CD4-positive, alpha-beta T cell treated with Interleukin-6 for 4 hours (primary cell): ENCODE measurements at regions not wholly inside any gene's neighbourhood (a gene's known extent, or its start where the extent isn't known, plus 50 kb on each side); places are given as distances from the start of the nearest gene placed in this dataset.

ENCODE experiments used
- DNase-seq: peaks from one replicate; pipeline ENCODE4 v3.0.0-alpha.2; 2020; ENCODE audit warnings: mixed read lengths

DNA sequence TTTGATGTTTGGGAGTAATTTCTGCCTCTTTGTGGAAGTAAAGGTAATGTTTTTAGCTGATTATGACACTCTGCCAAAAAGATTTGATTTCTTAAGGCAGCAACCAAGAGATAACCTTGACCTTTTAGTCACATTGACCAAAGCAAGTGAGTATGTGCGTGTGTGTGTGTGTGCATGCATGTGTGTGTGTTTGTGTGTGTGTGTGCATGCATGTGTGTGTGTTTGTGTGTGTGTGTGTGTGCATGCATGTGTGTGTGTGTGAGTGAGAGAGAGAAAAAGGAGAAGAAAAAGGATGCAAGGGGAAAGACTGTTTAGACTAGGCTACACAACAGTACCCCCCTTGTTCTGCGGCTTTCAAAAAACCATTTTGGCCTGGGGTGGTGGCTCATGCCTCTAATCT is 88.1 kb upstream of the NPVF start:
- DNase-seq, result no peak

DNA sequence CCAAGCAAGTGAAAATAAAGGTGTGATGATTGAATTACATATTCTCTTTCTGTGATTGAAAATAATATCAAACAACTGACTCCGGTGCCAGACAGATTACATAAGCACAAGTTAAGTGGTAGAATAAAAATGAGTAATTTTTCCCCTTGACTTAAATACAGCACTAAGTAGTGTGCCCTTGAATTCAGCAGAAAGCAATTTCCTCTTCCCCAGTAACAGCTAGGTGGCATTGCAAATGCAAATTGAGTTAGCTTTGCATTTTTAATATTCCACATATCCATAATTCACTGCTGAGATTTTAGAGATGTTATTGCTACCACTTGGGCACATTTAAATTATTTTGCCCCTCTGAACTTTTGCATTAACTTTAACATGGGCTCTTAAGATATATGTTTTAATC is 89.8 kb upstream of the NPVF start:
- DNase-seq, result no peak

DNA sequence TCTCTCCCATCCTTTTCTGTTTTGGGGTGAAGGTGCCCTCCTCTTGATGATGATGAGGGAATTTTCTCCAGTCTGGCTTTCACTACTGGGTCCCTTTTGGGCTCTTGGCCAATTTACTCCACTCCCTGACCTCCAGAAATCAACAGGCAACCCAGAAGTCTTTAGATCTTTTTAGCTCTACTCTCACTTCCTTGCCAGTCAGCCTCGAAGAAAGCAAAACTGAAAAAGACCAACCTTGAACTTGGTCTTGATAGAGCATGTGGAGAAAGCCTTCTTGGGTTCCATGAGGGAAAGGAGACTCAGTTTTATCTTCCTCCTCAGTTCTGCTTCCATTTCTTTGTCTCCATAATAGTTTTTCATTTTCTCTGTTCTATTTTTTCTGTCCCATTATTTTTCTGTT is 91.4 kb upstream of the NPVF start:
- no peak for DNase-seq

DNA sequence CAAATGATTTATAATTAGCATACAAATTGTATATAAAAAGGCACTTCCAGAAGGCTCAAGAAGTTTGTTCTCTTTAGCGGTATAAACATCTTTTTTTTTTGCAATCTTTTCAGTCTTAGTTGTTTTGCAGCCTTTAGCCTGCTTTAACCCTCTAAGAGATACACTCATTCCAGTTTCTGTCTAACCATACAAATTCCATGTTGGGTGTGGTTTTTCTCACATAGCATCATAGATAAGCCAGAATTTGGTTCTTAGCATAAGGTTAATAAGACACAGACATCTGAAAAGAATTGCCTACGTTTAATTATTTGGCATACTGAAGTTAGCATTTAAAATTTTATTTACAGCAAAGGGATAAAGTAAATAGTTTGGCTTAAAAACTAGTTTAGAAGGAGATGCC is 92.5 kb upstream of the NPVF start:
- DNase-seq, result no peak

DNA sequence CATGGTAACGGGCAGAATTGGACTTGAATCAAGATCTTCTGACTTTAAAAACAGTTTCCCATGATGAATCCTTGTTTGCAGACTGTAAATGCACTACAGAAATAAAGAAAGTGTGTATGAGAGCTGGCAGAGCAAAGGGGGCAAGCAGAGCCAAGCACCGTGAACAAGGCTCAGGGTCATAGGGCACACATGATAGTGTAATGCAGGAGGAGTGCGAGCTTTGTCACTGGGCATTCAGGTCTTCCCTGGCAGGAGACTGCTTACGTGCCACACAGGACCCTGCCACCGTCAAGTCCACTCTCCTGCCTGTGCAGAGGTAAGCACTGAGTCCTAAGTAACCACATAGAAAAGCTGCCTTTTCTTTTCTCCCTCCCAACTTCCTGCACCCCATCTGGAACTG is 93.1 kb upstream of the NPVF start:
- no peak for DNase-seq

DNA sequence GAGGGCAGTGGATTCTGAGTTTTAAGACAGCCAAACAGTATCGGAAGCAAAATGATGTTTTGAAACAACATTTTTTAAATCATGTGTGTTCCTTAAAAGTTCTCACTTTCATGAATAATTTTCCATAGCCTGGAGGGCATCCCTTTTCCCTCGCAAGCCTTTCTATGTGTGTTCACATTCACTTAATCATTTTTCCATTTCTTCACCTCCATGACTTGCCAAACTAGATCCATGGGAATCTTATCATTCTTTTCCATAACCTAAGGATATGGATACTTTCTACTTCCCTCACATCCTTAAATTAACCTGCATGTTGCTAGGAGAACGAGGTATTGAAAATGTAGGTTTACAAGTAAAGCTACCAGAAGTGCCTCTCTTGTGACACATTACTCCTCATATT is 94.2 kb upstream of the NPVF start:
- no peak for DNase-seq

DNA sequence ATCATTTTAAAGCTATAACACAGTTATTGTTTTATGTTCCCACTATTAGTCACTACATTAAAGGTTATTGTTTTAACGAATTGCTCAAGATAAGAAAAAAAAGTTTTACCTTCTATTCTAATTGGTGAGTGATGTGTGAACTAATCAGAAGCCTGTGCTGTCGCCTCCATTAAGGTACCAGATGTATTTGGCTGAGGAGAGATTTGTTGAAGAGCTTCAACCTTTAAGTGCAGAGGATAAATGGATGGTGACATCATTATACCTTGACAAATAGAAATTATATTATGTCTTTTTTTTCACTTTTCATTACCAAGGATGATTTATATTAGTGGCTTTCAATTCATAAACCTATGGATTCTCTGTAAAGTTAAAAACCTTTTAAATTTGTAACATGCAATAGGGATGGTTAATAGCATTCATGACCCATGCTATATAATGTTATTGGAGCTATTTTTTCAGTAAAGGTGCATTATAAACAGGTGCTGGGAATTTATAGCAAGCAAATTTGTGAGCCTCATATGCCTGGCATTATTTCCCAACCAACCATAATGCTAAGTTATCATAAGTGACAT is 97.0 kb upstream of the NPVF start:
- no peak for DNase-seq

DNA sequence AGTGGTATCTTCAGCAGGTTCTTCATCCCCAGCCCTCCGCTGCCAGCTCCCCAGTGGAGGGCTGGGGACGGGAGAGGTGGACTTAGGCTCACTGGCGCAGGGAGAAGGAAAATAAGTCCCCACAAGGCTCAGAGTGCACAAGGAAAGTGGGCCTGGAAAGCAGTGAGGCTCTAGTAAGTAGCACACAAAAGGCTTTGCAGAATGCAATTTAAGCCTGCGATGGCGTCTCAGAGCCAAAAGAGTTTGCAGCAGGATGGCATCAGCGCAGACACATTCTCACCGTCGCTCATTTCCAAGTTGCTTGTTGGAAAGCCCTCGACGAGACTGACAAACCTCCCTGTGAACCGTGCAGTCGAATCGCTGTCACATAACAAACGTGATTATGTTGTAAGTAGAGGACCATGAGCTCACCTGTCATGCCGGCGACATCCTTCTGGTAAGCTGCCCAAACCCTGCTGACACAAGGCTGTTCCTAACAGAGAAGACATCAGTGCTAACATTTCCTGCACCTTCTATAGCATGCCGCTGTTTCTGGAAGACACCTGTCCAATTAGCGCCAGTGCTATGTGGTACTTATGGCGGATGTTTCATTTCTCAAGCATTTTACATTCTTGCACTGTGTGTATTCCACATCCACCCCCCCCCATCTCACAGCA is 98.3 kb upstream of the NPVF start:
- DNase-seq, result no peak

GRCh38 chr7:25329815-25330214 is 101.5 kb upstream of the NPVF start:
- DNase-seq, result no peak

GRCh38 chr7:25333296-25333928 is 105.1 kb upstream of the NPVF start:
- no peak for DNase-seq

DNA sequence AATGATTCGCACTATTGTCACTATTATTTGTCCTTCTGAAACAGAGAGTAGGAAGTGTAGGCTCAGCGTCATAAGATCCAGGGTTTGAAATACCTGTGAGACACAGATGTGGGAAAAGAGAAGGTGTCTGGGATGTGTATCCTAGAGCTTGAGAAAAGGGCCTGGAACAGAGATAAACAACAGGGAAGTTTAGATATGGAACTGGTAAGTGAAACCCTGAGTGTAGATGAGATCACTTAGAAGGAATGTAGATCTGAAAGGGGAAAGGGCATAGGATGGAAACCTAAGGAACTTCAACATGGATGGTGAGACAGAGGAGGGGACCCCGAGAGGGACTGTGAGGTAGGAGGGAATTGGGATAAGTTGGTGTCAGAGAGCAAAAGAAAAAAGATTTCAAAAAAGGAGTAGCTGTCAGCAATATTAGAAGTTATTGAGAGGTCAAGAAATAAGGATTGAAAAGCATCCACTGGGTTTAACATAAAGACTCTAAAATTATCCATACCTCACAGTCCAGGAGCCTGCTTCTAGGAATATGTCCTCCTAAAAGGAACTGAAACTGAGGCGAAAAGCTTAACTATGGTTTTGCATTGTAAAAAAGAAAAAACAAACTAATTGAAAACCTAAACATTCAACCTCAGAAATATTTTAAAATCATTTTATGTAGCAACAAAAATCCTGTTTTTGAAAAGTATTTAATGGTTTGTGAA is 119.2 kb upstream of the NPVF start:
- no peak for DNase-seq

- DNase-seq, result no peak
Observed at GRCh38 chr7:25348104-25348503, 119.8 kb upstream of the NPVF start.

GRCh38 chr7:25349283-25350017 is 121.2 kb upstream of the NPVF start:
- no peak for DNase-seq

- DNase-seq, result no peak
Observed at GRCh38 chr7:25350041-25350440, 121.8 kb upstream of the NPVF start.

- no peak for DNase-seq
Observed at GRCh38 chr7:25351761-25352160, 123.5 kb upstream of the NPVF start.

- no peak for DNase-seq
Observed at GRCh38 chr7:25353196-25353595, 124.9 kb upstream of the NPVF start.

DNA sequence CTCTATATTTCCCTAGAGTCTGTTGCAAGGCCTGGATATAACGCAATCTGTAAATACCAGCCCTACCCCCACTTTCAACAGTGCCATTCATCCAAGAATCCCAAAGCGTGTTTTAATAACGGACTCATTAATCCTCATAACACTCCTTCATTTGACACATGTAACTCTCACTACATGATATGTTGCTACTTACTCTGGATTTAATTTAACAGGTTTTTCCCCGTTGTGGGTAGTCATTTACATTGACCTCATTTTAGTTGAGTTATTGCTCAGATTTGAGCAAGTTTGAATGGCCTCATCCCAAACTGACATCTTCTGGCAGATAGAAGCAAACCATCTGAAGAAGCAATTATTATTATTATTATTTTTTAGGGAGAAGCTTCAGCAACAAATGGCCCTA is 125.4 kb upstream of the NPVF start:
- DNase-seq, result no peak

- no peak for DNase-seq
Observed at GRCh38 chr7:25356534-25357151, 128.4 kb upstream of the NPVF start.

DNA sequence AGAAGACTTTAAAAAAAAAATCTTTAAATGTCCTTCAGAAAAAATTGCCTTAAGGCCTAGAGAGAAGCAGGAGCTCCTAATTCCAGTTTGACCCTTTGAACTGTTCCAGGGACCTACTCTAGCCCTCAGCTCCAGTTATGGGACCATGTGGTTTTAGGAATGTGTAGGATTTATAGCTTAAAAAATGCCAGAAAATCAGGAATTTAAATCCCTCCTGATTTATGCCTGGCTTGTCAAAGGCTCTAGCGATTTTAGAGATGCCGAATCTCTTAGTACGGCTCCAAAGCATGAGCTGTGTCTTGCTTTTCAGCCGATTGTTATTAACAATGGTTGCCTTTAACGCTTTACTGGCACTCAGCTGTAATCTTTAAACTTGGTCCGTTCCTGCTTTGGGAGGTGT is 130.6 kb upstream of the NPVF start:
- no peak for DNase-seq

DNA sequence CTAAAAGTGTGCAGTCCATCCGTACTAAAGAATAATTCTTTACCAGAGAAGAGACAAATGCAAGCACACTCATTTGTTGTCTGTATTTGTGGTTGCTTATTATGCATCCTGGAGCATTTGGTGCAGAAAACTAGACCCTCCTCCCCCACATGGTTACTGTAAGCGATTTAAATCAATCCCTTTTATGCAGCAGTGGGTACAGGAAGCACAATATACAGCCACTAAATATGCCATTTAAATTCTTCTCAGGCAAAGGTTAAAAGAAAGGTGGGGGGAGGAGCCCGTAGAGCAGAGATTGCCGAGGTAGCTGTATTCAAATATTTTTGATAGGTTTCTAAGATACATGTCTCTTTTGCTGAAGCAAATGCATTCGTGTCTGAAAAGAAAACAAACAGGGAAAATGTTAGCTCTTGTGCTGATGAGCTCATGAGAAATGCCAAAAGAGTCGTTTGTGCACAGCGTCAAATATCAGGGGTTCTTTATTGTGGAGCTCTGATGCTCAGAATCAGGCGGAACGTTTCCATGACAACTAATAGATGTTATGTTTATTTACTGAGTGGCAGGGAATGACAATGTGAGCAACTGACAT is 131.3 kb upstream of the NPVF start:
- no peak for DNase-seq

- DNase-seq, result no peak
Observed at GRCh38 chr7:25360451-25360850, 132.2 kb upstream of the NPVF start.

DNA sequence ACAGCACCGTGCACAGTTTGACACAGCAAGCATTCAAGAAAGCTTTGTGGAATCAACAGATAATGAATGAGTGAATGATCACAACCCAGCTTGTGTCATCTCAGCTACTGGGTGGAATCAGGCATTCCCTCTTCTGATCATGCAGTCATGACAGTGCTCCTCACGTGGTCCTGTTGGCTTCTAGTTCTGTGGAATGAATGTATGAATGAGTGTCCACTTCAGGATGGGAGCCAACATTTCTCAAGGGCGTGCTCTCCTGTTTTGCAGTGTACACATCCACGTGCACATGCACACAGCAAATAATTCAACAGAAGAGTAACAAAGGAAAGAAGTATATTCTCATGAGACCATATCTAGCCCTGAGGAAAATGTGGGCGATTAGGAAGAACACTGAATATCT is 133.1 kb upstream of the NPVF start:
- DNase-seq, result no peak

- DNase-seq, result no peak
Observed at GRCh38 chr7:25361863-25362262, 133.6 kb upstream of the NPVF start.
